Colonic mucosa (tissue), 4 donors: ENCODE measurements at regions not wholly inside any gene's neighbourhood (a gene's known extent, or its start where the extent isn't known, plus 50 kb on each side); places are given as distances from the start of the nearest gene placed in this dataset.

Source experiments
- DNase-seq: peaks from one replicate; pipeline ENCODE4 v3.0.0-alpha.2; 2020
- H3K27ac ChIP-seq: fragments of 200-600 bp; one replicate; pipeline ENCODE4 v1.8.0; 2021
- H3K27me3 ChIP-seq: fragments of 200-600 bp; one replicate; pipeline ENCODE4 v1.8.0; 2021
- H3K36me3 ChIP-seq: fragments of 200-600 bp; one replicate; pipeline ENCODE4 v1.8.0; 2021
- H3K4me1 ChIP-seq: fragments of 200-600 bp; one replicate; pipeline ENCODE4 v1.8.0; 2021; ENCODE audit warnings: mild to moderate bottlenecking
- H3K4me3 ChIP-seq: fragments of 200-600 bp; one replicate; pipeline ENCODE4 v1.8.0; 2021
- H3K9ac ChIP-seq, 2 donors: one replicate each; pipeline ENCODE4 v1.7.0; 2013; ENCODE audit warnings: control low read depth in 2 of 2, low read depth in 2 of 2, low read length in 2 of 2
- H3K9me3 ChIP-seq: fragments of 200-600 bp; one replicate; pipeline ENCODE4 v1.8.0; 2021
- CTCF ChIP-seq: fragments of 200-600 bp; IDR thresholded peaks from one replicate; pipeline ENCODE4 v1.8.0; 2022; ENCODE audit warnings: antibody characterized with exemption, mild to moderate bottlenecking
- intact Hi-C: fragments of 100-400 bp; cut with DNase I; formaldehyde crosslinking; loops from one replicate; pipeline ENCODE4 v1.14.1; 2022
- donor health status: healthy.
- donor health status: DM: no; HTN: no; CAD: no.
- donor health status: DM: no; HTN: no; CAD: no.

- no peak overlapping the region for H3K4me3 ChIP-seq
- intact Hi-C loops, result no loop called here
These were observed 125.3 kb downstream of the DISP1 start for GRCh38 chr1:222940095-222940494.

GRCh38 chr1:222940906-222941305 is 126.1 kb downstream of the DISP1 start:
- no peaks in the 10 kb centered on the region for H3K27me3 ChIP-seq
- H3K9ac ChIP-seq, result no peak overlapping the region
- TF ChIP-seq CTCF, result no peak
- intact Hi-C loops, result no loop called here
- no peaks in the 10 kb centered on the region for H3K36me3 ChIP-seq
- H3K27ac ChIP-seq, result no peak overlapping the region
- no peaks in the 10 kb centered on the region for H3K4me1 ChIP-seq
- no peaks in the 10 kb centered on the region for H3K9me3 ChIP-seq
- no peak overlapping the region for H3K4me3 ChIP-seq
- DNase-seq, result no peak

More at GRCh38 chr1:222940095-222940494, 125.3 kb downstream of the DISP1 start:
- Histone ChIP-seq H3K9ac (no peak overlapping the region), H3K27ac (no peak overlapping the region), H3K4me1 (no peaks in the 10 kb centered on the region), H3K9me3 (no peaks in the 10 kb centered on the region), H3K36me3 (no peaks in the 10 kb centered on the region), H3K27me3 (no peaks in the 10 kb centered on the region)
- TF ChIP-seq CTCF, result no peak
- no peak for DNase-seq

GRCh38 chr1:222941425-222941824 is 126.6 kb downstream of the DISP1 start:
- no peaks in the 10 kb centered on the region for H3K27me3 ChIP-seq
- H3K27ac ChIP-seq, result no peak overlapping the region
- no peak for DNase-seq
- H3K9ac ChIP-seq, result no peak overlapping the region
- no peaks in the 10 kb centered on the region for H3K4me1 ChIP-seq
- intact Hi-C loops, result no loop called here
- H3K36me3 ChIP-seq, result no peaks in the 10 kb centered on the region
- H3K4me3 ChIP-seq, result no peak overlapping the region
- TF ChIP-seq CTCF, result no peak
- H3K9me3 ChIP-seq, result no peaks in the 10 kb centered on the region

GRCh38 chr1:222946436-222946835 is 131.6 kb downstream of the DISP1 start:
- Histone ChIP-seq H3K4me1 (no peaks in the 10 kb centered on the region), H3K36me3 (no peaks in the 10 kb centered on the region), H3K27me3 (no peaks in the 10 kb centered on the region), H3K9ac (no peak overlapping the region), H3K27ac (no peak overlapping the region), H3K9me3 (no peaks in the 10 kb centered on the region), H3K4me3 (no peak overlapping the region)
- intact Hi-C loops, result no loop called here
- no peak for TF ChIP-seq CTCF
- no peak for DNase-seq

- Histone ChIP-seq H3K4me3 (no peak overlapping the region), H3K36me3 (no peaks in the 10 kb centered on the region), H3K4me1 (no peaks in the 10 kb centered on the region), H3K27ac (no peak overlapping the region), H3K27me3 (no peaks in the 10 kb centered on the region), H3K9ac (no peak overlapping the region), H3K9me3 (no peaks in the 10 kb centered on the region)
- DNase-seq, result no peak
- TF ChIP-seq CTCF, result no peak
- intact Hi-C loops, result no loop called here
These were observed 133.2 kb downstream of the DISP1 start for GRCh38 chr1:222948079-222948478.

GRCh38 chr1:222950892-222951291 is 136.1 kb downstream of the DISP1 start:
- Histone ChIP-seq H3K27me3 (no peaks in the 10 kb centered on the region), H3K9me3 (no peaks in the 10 kb centered on the region), H3K9ac (no peak overlapping the region), H3K27ac (no peak overlapping the region), H3K4me1 (no peaks in the 10 kb centered on the region), H3K4me3 (no peak overlapping the region), H3K36me3 (no peaks in the 10 kb centered on the region)
- no peak for TF ChIP-seq CTCF
- no peak for DNase-seq
- intact Hi-C loops, result no loop called here
